GM23338 (cell line): ENCODE measurements at regions not wholly inside any gene's neighbourhood (a gene's known extent, or its start where the extent isn't known, plus 50 kb on each side); places are given as distances from the start of the nearest gene placed in this dataset.

Experiments used
- ATAC-seq: fragments of 200-7000 bp; cut with Tn5 transposase; 3 replicates; pipeline ENCODE4 v1.9.1; 2020
- DNase-seq: peaks from one replicate; pipeline ENCODE4 v3.0.0-alpha.2; 2015; ENCODE audit warnings: low spot score
- H2AFZ ChIP-seq: fragments of 200-600 bp; sonication (generic); 2 replicates; pipeline ENCODE4 v1.8.0; 2016; ENCODE audit warnings: antibody characterized with exemption, mild to moderate bottlenecking, moderate library complexity
- H3F3A ChIP-seq: fragments of 200-600 bp; sonication (generic); replicated peaks from 2 replicates; pipeline ENCODE4 v1.8.0; 2017; ENCODE audit warnings: antibody characterized with exemption, mixed run types, low read depth
- H3K27ac ChIP-seq: fragments of 200-600 bp; sonication (generic); 2 replicates; pipeline ENCODE4 v1.6.1; 2016; ENCODE audit warnings: low read depth
- H3K27me3 ChIP-seq: fragments of 200-600 bp; sonication (generic); 2 replicates; pipeline ENCODE4 v1.8.0; 2016; ENCODE audit warnings: mild to moderate bottlenecking, mixed run types, moderate library complexity; ENCODE audit not compliant: insufficient read depth
- H3K36me3 ChIP-seq: fragments of 200-600 bp; sonication (generic); 2 replicates; pipeline ENCODE4 v1.8.0; 2016; ENCODE audit warnings: mild to moderate bottlenecking; ENCODE audit not compliant: insufficient read depth
- H3K4me1 ChIP-seq: fragments of 200-600 bp; sonication (generic); 2 replicates; pipeline ENCODE4 v1.8.0; 2016; ENCODE audit warnings: mild to moderate bottlenecking, moderate library complexity; ENCODE audit not compliant: insufficient read depth
- H3K4me2 ChIP-seq: fragments of 200-600 bp; sonication (generic); 2 replicates; pipeline ENCODE4 v1.7.1; 2017; ENCODE audit warnings: mixed run types
- H3K4me3 ChIP-seq: fragments of 200-600 bp; sonication (generic); 2 replicates; pipeline ENCODE4 v1.6.1; 2016; ENCODE audit warnings: mixed run types
- H3K79me2 ChIP-seq: fragments of 200-600 bp; sonication (generic); replicated peaks from 2 replicates; pipeline ENCODE4 v1.8.0; 2017; ENCODE audit warnings: mild to moderate bottlenecking; ENCODE audit not compliant: insufficient read depth
- H3K9me2 ChIP-seq: fragments of 200-600 bp; sonication (generic); 2 replicates; pipeline ENCODE4 v1.8.0; 2017; ENCODE audit not compliant: insufficient read depth
- H4K20me1 ChIP-seq: fragments of 200-600 bp; sonication (generic); replicated peaks from 2 replicates; pipeline ENCODE4 v1.8.0; 2017; ENCODE audit warnings: mild to moderate bottlenecking; ENCODE audit not compliant: insufficient read depth
- H3K27ac Mint-ChIP-seq: 2 replicates; pipeline ENCODE4 v1.8.0; 2020; ENCODE audit warnings: inconsistent platforms, mild to moderate bottlenecking, moderate library complexity, mixed read lengths
- H3K27me3 Mint-ChIP-seq: 3 replicates; pipeline ENCODE4 v1.8.0; 2022; ENCODE audit warnings: low read depth, mild to moderate bottlenecking, moderate library complexity, mixed read lengths, inconsistent platforms; ENCODE audit not compliant: insufficient read depth, poor library complexity
- H3K36me3 Mint-ChIP-seq: 3 replicates; pipeline ENCODE4 v1.8.0; 2021; ENCODE audit warnings: low read depth, mild to moderate bottlenecking, inconsistent platforms, moderate library complexity, mixed read lengths
- H3K4me1 Mint-ChIP-seq: 3 replicates; pipeline ENCODE4 v1.8.0; 2020; ENCODE audit warnings: mild to moderate bottlenecking, inconsistent platforms, mixed read lengths
- H3K4me3 Mint-ChIP-seq: 3 replicates; pipeline ENCODE4 v1.8.0; 2021; ENCODE audit warnings: moderate library complexity, mild to moderate bottlenecking, inconsistent platforms, mixed read lengths
- H3K9me3 Mint-ChIP-seq: 3 replicates; pipeline ENCODE4 v1.8.0; 2020; ENCODE audit warnings: moderate library complexity, mild to moderate bottlenecking, inconsistent platforms, mixed read lengths
- CREB1 ChIP-seq: fragments of 250-450 bp; sonication (Bioruptor Pico); IDR thresholded peaks from 2 replicates; pipeline ENCODE4 v1.5.0; 2020; ENCODE audit warnings: low read depth, mild to moderate bottlenecking, moderate library complexity
- CTCF ChIP-seq, 2 experiments: fragments of 200-600 bp in 1 of 2; sonication (generic) in 1 of 2; conservative IDR thresholded peaks; 2 replicates each; pipeline versions ENCODE4 v1.5.1 to v1.6.1; 2016 to 2017; ENCODE audit warnings: antibody characterized with exemption in 2 of 2, low read depth in 2 of 2, mild to moderate bottlenecking in 2 of 2, moderate library complexity in 1 of 2
- ETS1 ChIP-seq: IDR thresholded peaks from 2 replicates; pipeline ENCODE4 v1.6.1; 2016; ENCODE audit warnings: antibody characterized with exemption
- EZH2 ChIP-seq: fragments of 200-600 bp; sonication (generic); IDR thresholded peaks from one replicate; pipeline ENCODE4 v1.8.0; 2017; ENCODE audit warnings: antibody characterized with exemption, mild to moderate bottlenecking, low read depth; ENCODE audit not compliant: unreplicated experiment
- EZH2phosphoT487 ChIP-seq: fragments of 200-600 bp; sonication (generic); IDR thresholded peaks from one replicate; pipeline ENCODE4 v1.8.1; 2018; ENCODE audit warnings: antibody characterized with exemption; ENCODE audit not compliant: unreplicated experiment
- JUNB ChIP-seq: IDR thresholded peaks from one replicate; pipeline ENCODE4 v1.6.1; 2016; ENCODE audit warnings: antibody characterized with exemption; ENCODE audit not compliant: unreplicated experiment
- NANOG ChIP-seq: IDR thresholded peaks from 2 replicates; pipeline ENCODE4 v1.6.1; 2016; ENCODE audit warnings: antibody characterized with exemption, borderline replicate concordance
- POLR2AphosphoS5 ChIP-seq: IDR thresholded peaks from 2 replicates; pipeline ENCODE4 v1.6.1; 2016; ENCODE audit warnings: antibody characterized with exemption, low read depth
- REST ChIP-seq: IDR thresholded peaks from one replicate; pipeline ENCODE4 v1.6.1; 2018; ENCODE audit warnings: antibody characterized with exemption; ENCODE audit not compliant: unreplicated experiment
- STAT1 ChIP-seq: IDR thresholded peaks from one replicate; pipeline ENCODE4 v1.6.1; 2016; ENCODE audit warnings: antibody characterized with exemption; ENCODE audit not compliant: unreplicated experiment
- ZNF114 ChIP-seq: fragments of 250-450 bp; sonication (Bioruptor Pico); IDR thresholded peaks from 2 replicates; pipeline ENCODE4 v1.5.0; 2020; ENCODE audit warnings: mild to moderate bottlenecking, moderate library complexity
- ZNF331 ChIP-seq: fragments of 250-450 bp; sonication (Bioruptor Pico); IDR thresholded peaks from 2 replicates; pipeline ENCODE4 v1.5.0; 2020; ENCODE audit warnings: low read depth, mild to moderate bottlenecking, moderate library complexity
- ZNF462 ChIP-seq: fragments of 250-450 bp; sonication (Bioruptor Pico); IDR thresholded peaks from 2 replicates; pipeline ENCODE4 v1.5.0; 2020; ENCODE audit warnings: mild to moderate bottlenecking, moderate library complexity

GRCh38 chr16:65648101-65648500, 526.2 kb upstream of the CDH11 start:
- no peak for ATAC-seq
- H3K4me3 ChIP-seq: no peak overlapping the region
- Mint-ChIP-seq H3K36me3 (no peaks in the 10 kb centered on the region), H3K4me1 (no peaks in the 10 kb centered on the region), H3K9me3 (no peaks in the 10 kb centered on the region; the same call in 2 of the 3 replicates), H3K4me3 (no peak overlapping the region), H3K27ac (no peak overlapping the region), H3K27me3 (no peaks in the 10 kb centered on the region)
- H3K79me2 ChIP-seq: no peaks in the 10 kb centered on the region
- no peak overlapping the region for H2AFZ ChIP-seq
- DNase-seq: no peak
- no peaks in the 10 kb centered on the region for H3K27me3 ChIP-seq
- no peaks in the 10 kb centered on the region for H3F3A ChIP-seq
- no peaks in the 10 kb centered on the region for H3K9me2 ChIP-seq
- H3K36me3 ChIP-seq: no peaks in the 10 kb centered on the region
- no peak overlapping the region for H3K4me2 ChIP-seq
- no peaks in the 10 kb centered on the region for H4K20me1 ChIP-seq
- H3K27ac ChIP-seq: no peak overlapping the region
- no peaks in the 10 kb centered on the region for H3K4me1 ChIP-seq
- TF ChIP-seq JUNB: no peak
- no peak for TF ChIP-seq EZH2phosphoT487
- TF ChIP-seq STAT1: no peak
- TF ChIP-seq NANOG: no peak
- no peak for TF ChIP-seq POLR2AphosphoS5
- TF ChIP-seq EZH2: no peak
- TF ChIP-seq ZNF462 (CRISPR knock-in tag): no peak
- no peak for TF ChIP-seq ETS1
- TF ChIP-seq ZNF331 (CRISPR knock-in tag): no peak
- no peak for TF ChIP-seq CTCF (conservative IDR thresholded peaks at IDR 0.05; ENCODE audit: low read depth in 2 of 2)
- no peak for TF ChIP-seq ZNF114
- no peak for TF ChIP-seq CREB1
- no peak for TF ChIP-seq REST
